NCI-H748 (cell line): ENCODE measurements at regions not wholly inside any gene's neighbourhood (a gene's known extent, or its start where the extent isn't known, plus 50 kb on each side); places are given as distances from the start of the nearest gene placed in this dataset.
A peak's percentile ranks its signal among the peaks of the same experiment; 100 is the strongest.

Source experiments
- DNase-seq: peaks from one replicate; lab custom pipeline; 2025; ENCODE audit not compliant: unreplicated experiment; lab: John Stamatoyannopoulos, UW

- no peak for DNase-seq
Observed at GRCh38 chr12:109648521-109648920, 65.1 kb upstream of the FAM222A start.

- no peak for DNase-seq
Observed at GRCh38 chr12:109650808-109651207, 62.8 kb upstream of the FAM222A start.

GRCh38 chr12:109651596-109651995 lies 62.0 kb upstream of the FAM222A start:
- DNase-seq = no peak

- DNase-seq = peak; percentile 50
Observed at GRCh38 chr12:109652233-109652976, 61.2 kb upstream of the FAM222A start.

- no peak for DNase-seq
Observed at GRCh38 chr12:109652977-109653264, 60.7 kb upstream of the FAM222A start.

GRCh38 chr12:109653890-109654289 lies 59.7 kb upstream of the FAM222A start:
- no peak for DNase-seq

- no peak for DNase-seq
Observed at GRCh38 chr12:109654357-109654756, 59.3 kb upstream of the FAM222A start.

GRCh38 chr12:109655578-109655977 lies 58.0 kb upstream of the FAM222A start:
- DNase-seq = no peak

- no peak for DNase-seq
Observed at GRCh38 chr12:109656743-109657142, 56.9 kb upstream of the FAM222A start.

- DNase-seq = no peak
Observed at GRCh38 chr12:109663795-109664194, 49.8 kb upstream of the FAM222A start.
